ENCODE measurements at regions not wholly inside any gene's neighbourhood (a gene's known extent, or its start where the extent isn't known, plus 50 kb on each side); places are given as distances from the start of the nearest gene placed in this dataset.

DNA sequence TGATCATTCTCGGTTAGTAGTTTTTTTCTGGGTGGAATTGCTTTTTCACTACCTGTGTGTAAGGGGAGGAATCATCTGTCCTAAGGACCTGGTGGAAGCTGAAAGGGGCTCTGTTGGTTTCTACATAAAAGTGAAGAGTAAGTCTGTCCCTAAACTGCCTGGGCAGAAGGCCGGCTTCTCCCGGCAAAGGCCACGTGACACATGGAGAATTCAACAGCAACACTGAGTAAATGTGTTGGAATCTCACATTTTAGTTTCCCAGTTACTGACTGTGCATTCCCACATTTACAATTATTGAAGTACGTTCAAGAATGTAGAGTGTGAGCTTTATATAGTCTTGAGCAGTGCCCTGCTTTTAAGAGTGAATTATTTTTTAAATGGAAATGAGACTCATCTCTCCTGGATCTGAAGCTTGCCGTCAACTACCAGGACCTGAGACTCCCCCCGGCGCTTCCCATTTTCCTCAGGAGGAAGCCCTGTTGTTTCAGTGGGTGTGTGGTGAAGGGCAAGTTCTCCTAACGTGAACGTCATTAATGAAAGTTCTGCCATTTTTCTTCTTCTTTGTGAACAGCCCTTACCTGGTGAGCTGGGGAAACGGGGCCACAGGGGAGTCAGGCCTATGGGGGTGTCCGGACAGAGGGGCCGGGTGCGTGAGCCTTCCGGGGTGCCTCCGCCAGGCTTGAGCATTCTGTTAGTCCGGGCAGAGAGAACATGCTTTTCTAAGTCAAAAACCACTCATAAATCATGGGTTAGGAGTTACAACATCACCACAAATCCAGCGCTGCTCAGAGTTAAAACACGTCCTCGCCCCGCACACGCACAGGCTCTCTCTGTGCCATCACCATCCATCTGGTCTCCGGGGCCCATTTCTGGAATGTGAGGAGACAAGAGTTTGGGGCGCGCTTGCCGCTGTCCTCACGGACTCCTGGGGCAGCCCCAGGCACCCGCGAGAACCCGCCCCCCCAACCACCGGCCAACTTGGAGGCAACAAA lies 56.6 kb upstream of the SMOC2 start:
- no peak for DNase-seq (ENCODE audit: low spot score)

- no peak for DNase-seq (ENCODE audit: low spot score)
Observed at GRCh38 chr6:168385037-168385759, 55.8 kb upstream of the SMOC2 start.

DNA sequence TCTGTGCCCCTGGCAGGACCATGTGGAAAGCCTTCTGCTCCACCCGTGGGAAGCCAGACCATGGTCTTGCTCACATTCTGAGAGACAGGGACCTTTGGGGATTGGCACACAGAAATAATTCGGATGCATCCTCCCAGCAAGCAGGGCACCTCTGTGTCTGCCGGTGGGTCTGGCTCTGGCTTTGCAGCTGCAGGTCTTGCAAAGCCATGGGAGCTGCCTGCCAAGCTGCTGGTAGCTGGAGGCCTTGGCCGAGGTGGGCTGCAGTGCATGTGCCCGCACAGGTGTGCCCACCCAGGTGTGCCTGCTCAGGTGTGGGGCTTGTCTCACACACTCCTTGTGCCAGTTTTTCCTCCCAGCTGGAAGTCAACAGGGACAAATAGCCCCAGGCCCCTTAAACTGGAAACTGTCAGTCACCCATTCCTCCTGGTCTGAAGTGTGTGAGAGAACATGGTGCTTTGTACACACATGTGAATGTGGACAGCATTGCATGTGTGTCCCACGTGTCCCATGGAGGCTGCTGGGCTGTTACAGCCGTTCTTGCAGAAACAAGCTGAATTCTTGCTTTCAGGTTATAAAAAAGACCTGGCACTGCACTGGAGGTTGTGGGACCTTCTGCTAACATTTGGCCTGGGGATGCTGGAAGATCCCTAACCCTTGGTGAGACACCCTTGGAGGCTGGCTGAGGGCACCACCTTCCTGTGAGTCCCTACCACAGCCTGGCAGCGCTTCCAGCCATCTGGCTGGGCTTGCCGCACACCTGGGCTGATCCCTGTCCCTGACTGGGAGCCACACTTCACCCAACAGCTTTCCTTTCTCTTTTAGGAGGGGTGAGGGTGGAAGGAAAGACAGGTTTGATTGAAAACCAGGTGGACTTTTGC lies 54.9 kb upstream of the SMOC2 start:
- no peak for DNase-seq (ENCODE audit: low spot score)

DNA sequence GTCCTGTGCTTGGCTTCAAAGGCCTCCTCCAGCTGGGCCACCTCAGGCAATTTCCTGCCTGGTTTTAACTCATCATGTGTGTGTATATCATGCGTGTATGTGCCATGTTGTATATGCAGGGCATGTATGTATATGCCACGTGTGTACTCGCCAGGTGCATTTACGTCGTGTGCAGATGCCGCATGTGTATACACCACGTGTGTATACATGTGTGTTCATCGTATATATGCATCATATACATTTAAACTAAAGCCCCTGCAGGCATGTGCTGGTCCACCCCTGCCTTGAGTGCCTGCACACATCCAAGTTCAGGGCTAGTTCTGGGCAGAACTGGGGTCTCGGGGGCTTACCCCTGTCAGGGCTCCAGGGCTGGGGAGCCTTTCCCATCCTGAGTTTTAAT lies 54.0 kb upstream of the SMOC2 start:
- DNase-seq (ENCODE audit: low spot score) = no peak

GRCh38 chr6:168387426-168387825 lies 53.6 kb upstream of the SMOC2 start:
- DNase-seq (ENCODE audit: low spot score) = no peak

DNA sequence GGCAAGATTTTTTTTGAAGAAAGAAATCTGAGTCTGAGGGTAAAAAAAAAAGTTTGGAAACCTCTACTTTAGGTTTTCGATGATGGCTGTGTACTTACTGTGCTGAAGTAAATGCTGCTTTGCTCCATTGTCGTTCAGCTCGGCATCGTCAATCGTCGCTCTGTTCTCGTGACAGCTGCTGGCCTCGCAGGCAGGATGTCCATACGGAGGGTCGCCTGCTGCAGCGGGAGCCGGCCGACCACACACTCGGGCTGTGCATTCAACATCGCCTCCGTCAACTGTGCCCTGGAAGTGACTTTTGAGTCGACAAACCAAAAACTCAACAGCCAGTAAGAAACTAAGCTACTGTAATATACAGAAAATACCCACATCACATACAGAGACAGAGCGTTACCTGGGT lies 53.1 kb upstream of the SMOC2 start:
- DNase-seq (ENCODE audit: low spot score) = no peak

DNA sequence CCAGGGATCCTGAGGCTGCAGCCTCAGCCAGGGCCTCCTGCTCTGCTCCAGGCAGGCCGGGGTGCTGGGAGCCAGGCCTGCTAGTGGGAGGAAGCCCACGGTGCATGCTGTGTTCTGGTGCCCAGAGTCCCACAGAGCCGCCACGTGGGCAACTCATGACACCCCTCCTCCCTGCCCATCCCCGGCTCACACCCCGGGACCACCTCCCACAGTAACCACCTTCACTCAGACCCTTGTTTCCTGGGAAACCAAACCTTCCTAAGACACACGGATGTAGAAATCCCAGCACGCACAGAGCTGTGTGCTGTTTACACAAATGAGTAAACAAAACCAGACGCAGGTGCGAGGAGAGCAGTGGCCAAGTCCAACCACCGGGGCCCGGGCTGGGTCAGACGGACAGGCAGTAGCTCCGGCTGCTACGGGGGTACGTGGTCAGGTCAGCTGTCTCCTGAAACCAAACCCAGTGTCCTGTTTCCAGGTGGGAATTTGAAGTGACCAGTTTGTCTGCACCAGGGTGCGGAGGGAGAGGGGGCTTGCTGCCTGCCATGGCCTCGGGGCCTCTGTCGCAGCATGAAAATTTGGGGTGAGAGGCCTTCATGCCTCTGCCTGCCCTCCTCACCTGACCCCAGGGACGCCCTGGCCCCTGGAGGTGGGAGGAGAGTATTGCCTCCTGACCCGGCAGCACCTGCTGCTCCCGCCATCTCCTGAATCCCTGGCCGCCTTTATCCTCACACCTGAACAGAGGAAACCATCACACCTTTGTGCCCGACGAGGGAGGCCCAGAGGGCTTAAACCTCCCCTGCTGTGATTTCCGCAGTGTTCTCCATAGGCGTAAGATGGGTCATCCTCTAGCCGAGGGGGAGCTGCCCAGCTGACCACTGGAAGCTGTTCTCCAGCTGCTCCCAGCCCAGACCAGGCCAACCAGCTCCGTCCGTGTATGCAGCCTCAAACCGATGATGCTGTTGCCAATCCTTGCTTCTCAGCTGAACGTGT lies 52.0 kb upstream of the SMOC2 start:
- DNase-seq (ENCODE audit: low spot score) = no peak

DNA sequence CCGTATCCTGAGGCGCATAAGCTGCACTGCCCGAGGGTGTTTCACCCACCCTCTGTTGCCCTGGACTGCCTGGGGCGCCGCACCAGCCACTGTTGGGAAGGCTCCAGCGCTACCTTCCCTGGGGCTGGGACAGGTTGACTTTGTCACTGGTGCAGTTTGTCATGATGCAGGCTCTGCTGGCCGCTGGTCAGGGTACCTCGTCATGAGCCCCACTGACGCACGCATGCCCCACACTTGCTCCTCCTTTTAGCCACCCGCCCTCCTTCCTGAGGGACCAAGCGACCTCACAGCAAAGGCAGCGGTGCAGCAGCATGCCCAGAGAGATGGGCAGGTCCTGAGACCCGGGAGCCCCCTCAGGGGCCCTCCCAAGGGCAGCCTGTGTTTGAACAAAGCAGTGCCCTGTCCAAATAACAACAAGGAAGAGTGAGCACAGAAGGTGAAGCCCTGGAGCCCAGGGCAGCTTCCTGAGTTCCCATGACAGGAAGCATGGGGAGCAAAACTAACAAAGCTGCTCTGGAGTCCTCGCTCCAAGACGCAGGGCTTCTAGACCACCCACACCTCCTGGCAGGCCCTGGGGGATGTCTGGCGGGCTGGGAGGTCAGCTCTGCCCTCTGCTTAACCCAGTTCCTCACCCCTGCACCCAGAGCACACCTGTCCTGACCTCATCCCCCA lies 50.1 kb upstream of the SMOC2 start:
- DNase-seq (ENCODE audit: low spot score) = no peak

Measured in HuH-7 (cell line).